Fibroblast of mammary gland (primary cell): ENCODE measurements at regions not wholly inside any gene's neighbourhood (a gene's known extent, or its start where the extent isn't known, plus 50 kb on each side); places are given as distances from the start of the nearest gene placed in this dataset.

Experiments used
- DNase-seq: peaks from one replicate; pipeline ENCODE4 v3.0.0-alpha.2; 2010; ENCODE audit warnings: low read depth
- H3K4me3 ChIP-seq: 2 replicates; pipeline ENCODE4 v1.5.1; 2011; ENCODE audit warnings: low read depth, mild to moderate bottlenecking, low read length, moderate library complexity; ENCODE audit not compliant: control insufficient read depth
- TF ChIP-seq, protein P1 (sequence below): conservative IDR thresholded peaks from 2 replicates; pipeline ENCODE4 v1.5.1; 2011; ENCODE audit warnings: low read depth, low read length, inconsistent platforms; ENCODE audit not compliant: control insufficient read depth, insufficient read depth

DNA sequence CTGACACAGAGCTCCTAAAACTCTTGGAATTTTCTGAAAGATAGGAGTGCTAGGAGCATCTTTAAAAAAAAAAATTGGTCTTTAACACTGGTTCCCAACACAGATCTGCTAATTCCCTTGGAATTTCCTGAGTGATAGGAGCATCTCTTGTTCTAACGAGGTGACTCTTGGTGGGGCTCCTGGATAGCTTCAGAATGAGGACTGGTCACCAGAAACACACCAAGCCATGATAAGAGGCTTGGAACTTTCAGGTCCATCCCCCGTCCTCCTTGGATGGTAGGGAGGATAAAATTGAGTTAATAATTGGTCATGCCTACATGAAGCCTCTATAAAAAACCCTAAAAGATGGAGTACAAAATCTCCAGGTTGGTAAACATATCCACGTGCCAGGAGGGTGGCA lies 64.5 kb upstream of the LDLRAD3 start:
- DNase-seq: no peak
- TF ChIP-seq, protein P1, sequence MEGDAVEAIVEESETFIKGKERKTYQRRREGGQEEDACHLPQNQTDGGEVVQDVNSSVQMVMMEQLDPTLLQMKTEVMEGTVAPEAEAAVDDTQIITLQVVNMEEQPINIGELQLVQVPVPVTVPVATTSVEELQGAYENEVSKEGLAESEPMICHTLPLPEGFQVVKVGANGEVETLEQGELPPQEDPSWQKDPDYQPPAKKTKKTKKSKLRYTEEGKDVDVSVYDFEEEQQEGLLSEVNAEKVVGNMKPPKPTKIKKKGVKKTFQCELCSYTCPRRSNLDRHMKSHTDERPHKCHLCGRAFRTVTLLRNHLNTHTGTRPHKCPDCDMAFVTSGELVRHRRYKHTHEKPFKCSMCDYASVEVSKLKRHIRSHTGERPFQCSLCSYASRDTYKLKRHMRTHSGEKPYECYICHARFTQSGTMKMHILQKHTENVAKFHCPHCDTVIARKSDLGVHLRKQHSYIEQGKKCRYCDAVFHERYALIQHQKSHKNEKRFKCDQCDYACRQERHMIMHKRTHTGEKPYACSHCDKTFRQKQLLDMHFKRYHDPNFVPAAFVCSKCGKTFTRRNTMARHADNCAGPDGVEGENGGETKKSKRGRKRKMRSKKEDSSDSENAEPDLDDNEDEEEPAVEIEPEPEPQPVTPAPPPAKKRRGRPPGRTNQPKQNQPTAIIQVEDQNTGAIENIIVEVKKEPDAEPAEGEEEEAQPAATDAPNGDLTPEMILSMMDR: no peak
- no peak overlapping the region for H3K4me3 ChIP-seq

DNA sequence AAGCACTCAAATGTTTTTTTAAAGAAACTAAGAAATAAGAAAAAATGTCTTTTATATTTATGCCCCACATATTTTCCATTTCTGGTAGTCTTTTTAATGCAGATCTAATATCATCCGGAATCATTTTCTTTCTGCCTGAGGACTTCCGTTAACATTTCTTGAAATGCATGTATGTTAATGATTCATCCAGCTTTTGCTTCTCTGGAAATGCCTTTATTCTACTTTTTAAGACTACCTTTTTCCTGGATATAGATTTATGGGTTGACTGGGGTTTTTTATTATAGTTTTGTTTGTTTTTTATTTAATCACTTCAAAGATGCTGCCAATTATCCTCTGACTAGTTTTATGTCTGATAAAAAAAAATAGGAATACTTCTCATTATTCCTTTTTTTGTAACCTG lies 57.1 kb upstream of the LDLRAD3 start:
- H3K4me3 ChIP-seq: no peak overlapping the region
- DNase-seq: no peak
- TF ChIP-seq, protein P1: no peak

DNA sequence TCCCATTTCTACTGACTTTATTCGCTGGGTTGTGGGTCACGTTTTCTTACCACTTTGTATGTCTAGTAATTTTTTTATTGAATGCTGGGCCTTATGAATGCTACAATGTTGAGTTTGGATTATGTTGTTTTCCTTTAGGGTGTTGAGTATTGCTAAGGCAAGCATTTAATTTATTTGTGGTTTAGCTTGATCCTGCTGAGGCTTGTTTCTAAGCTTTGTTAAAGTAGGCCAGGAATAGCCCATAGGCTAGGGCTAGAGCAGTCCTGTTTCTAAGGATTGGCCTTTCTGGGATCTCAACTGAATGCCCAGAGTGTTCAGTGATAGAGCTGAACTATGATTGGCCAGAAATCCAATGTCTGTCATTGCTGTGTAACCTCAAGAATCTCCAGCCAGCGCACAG lies 56.1 kb upstream of the LDLRAD3 start:
- no peak overlapping the region for H3K4me3 ChIP-seq
- TF ChIP-seq, protein P1: no peak
- DNase-seq: no peak

DNA sequence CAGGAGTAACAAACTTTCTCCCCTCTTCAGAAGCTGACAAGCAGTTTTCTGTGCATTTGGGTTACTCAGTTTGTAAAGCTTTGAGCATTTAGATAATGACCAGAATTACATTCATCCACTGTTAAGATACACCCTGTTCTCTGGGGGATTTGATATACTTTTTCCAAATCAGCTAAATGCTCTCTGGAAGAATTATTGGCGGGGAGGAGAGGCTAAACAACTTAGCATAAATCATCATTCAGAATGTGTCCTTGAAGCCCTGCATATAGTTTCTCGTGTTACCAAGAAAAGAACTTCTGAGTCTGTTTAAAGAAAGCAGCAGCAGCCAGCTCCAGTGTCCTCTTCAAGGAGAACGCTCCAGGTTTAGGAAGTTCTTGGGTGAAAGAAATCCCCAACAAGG lies 54.9 kb upstream of the LDLRAD3 start:
- no peak for DNase-seq
- TF ChIP-seq, protein P1: no peak
- no peak overlapping the region for H3K4me3 ChIP-seq

DNA sequence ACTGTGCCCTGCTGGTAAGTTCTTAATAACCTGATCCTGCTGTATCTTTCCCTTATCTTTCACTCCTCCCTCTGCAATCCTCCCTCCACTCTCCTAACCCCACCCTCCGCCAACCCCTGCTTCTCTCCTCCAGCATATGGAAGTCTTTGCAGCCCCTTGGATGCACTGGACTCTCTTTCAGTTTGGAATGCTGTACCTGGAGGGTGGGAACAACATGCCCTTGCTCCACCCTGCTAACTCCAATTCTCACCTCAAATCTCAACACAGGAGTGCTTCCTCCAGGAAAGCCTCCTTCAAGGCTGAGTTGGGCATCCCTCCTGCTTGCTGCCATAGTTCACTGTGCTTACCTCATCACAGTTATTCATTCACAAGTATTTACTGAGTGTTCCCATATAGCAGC lies 52.8 kb upstream of the LDLRAD3 start:
- no peak overlapping the region for H3K4me3 ChIP-seq
- no peak for DNase-seq
- TF ChIP-seq, protein P1: no peak

DNA sequence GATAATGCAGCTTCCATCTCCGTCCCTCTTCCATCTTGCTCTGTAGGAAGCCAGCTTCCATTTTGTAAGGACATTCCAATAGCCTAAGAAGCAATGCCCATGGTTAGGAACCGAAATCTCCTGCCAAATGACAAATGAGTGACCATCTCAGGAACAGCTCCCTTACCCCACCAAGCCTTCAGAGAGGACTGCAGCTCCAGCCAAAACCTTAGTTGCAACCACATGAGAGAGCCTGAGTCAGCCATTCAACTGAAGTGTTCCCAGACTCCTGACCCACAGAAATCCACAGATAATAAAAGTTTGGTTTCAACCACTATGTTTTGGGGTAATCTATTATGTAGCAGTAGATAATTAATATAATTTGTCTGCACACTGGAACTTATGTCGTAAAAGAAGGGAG lies 51.7 kb upstream of the LDLRAD3 start:
- TF ChIP-seq, protein P1: no peak

DNA sequence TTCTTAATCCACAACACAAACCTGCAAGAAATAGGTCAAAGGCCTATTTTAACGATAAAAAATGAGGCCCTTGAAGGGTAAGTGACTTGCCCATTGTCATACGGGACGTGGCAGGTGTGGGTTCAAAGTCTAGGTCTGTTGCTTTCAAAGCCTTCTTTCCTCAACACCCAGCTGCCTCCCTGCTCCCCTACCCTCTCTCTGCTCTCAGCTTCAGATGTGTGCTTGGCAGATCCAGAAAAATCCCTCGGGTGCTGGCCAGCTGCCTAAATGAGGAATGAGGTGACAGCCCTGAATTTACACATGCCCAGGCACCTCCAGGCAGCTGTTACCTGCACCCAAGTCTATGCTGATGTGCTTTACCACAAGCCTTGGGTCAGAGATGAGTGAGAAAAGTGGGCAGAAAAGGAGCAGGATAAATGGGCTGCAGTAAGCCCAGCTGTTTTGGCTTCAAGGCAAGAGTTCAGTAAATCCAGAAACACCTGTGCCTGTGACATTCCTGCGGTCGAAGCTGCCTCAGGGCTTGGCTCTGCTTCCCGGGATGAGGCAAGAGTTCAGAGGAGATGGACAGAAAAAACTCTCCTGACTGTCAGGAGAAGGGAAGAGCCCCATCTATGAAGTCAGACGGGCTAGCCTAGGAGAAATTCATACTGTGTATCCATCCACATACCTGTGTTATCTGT lies 49.9 kb upstream of the LDLRAD3 start:
- no peak overlapping the region for H3K4me3 ChIP-seq
- peak; percentile 72 for DNase-seq
- TF ChIP-seq, protein P1: no peak

More for the DNA sequence above, 51.7 kb upstream of the LDLRAD3 start:
- H3K4me3 ChIP-seq: no peak overlapping the region
- DNase-seq: peak; percentile 55
